Smooth muscle cell (in vitro differentiated cells): ENCODE measurements at regions not wholly inside any gene's neighbourhood (a gene's known extent, or its start where the extent isn't known, plus 50 kb on each side); places are given as distances from the start of the nearest gene placed in this dataset.

Source experiments
- DNase-seq: peaks from one replicate; lab custom pipeline; 2025; ENCODE audit not compliant: unreplicated experiment; lab: John Stamatoyannopoulos, UW
- H2AFZ ChIP-seq: fragments of 200-600 bp; sonication (generic); 2 replicates; pipeline ENCODE4 v1.6.0; 2016; ENCODE audit warnings: antibody characterized with exemption, low read depth, mild to moderate bottlenecking
- H3F3A ChIP-seq: fragments of 200-600 bp; sonication (generic); 2 replicates; pipeline ENCODE4 v1.6.0; 2017; ENCODE audit warnings: antibody characterized with exemption, low read depth
- H3K27ac ChIP-seq: fragments of 200-600 bp; sonication (generic); 2 replicates; pipeline ENCODE4 v1.5.1; 2016; ENCODE audit warnings: low read depth, mild to moderate bottlenecking
- H3K27me3 ChIP-seq: fragments of 200-600 bp; sonication (generic); 2 replicates; pipeline ENCODE4 v1.6.1; 2016; ENCODE audit warnings: low read depth, mild to moderate bottlenecking
- H3K36me3 ChIP-seq: fragments of 200-600 bp; sonication (generic); 2 replicates; pipeline ENCODE4 v1.5.1; 2016; ENCODE audit warnings: low read depth
- H3K4me1 ChIP-seq: fragments of 200-600 bp; sonication (generic); 2 replicates; pipeline ENCODE4 v1.5.1; 2016; ENCODE audit warnings: low read depth
- H3K4me2 ChIP-seq: fragments of 200-600 bp; sonication (generic); 2 replicates; pipeline ENCODE4 v1.6.0; 2016; ENCODE audit warnings: mild to moderate bottlenecking
- H3K4me3 ChIP-seq: fragments of 200-600 bp; sonication (generic); 2 replicates; pipeline ENCODE4 v1.5.1; 2016; ENCODE audit warnings: mild to moderate bottlenecking
- H3K79me2 ChIP-seq: fragments of 200-600 bp; sonication (generic); 2 replicates; pipeline ENCODE4 v1.6.0; 2016; ENCODE audit warnings: low read depth, mild to moderate bottlenecking
- H3K9ac ChIP-seq: fragments of 200-600 bp; sonication (generic); 2 replicates; pipeline ENCODE4 v1.6.0; 2016; ENCODE audit warnings: low read depth
- H3K9me3 ChIP-seq: fragments of 200-600 bp; sonication (generic); replicated peaks from 2 replicates; pipeline ENCODE4 v1.5.1; 2016; ENCODE audit warnings: low read depth
- H4K20me1 ChIP-seq: fragments of 200-600 bp; sonication (generic); 2 replicates; pipeline ENCODE4 v1.6.0; 2016; ENCODE audit warnings: low read depth
- WGBS: methylation state at CpG from one replicate; pipeline ENCODE4 v1.1.7; 2016; ENCODE audit warnings: low lambda C conversion rate; 5-methylcytosine and 5-hydroxymethylcytosine counted together
- TF ChIP-seq, protein P1 (sequence below): fragments of 200-600 bp; sonication (generic); IDR thresholded peaks from 2 replicates; pipeline ENCODE4 v1.5.1; 2017; ENCODE audit warnings: borderline replicate concordance, mild to moderate bottlenecking, antibody characterized with exemption; ENCODE audit not compliant: insufficient read depth, poor library complexity, severe bottlenecking

DNA sequence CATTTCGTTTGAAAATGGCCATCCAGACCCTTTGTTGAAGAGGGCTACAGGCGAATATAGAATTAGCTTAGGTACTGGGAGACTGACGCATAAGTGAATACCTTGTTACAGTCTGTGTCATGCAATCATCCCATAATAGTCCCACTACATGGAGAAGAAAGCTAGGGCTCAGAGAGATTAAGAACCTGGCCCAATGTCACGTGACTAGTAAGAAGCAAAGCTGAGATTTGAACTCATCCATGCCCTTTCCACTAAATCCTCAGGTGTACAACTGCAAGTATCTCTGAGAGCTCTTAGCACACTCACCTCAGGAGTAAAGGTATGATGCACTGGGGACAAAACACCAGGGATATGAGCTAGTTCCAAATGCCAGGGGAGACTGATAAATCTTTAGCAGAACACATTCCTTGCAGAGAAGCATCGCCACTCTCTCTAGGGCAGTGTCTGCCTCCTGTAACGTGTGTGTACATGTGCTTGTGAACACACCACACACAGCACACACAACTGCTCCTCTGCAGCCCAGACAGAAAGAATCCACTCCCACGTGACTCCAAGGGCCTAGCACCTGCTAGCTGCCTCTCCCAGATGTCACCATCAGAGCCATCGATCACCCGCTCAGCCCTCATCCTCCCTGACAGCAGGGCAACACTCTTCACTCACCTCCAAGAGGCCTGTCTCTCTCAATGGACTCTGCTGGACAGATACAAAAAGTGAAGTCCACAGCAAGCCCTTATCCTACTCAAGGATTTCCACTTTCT is 402.8 kb downstream of the NXPE2 start:
- Histone ChIP-seq H3K9ac (no peak overlapping the region), H3K9me3 (no peaks in the 10 kb centered on the region), H3K4me2 (no peak overlapping the region), H3K36me3 (no peaks in the 10 kb centered on the region), H3K27me3 (peaks cover 67% of the 10 kb centered on the region), H2AFZ (no peak overlapping the region), H3K4me3 (no peak overlapping the region), H3F3A (no peaks in the 10 kb centered on the region), H3K27ac (no peak overlapping the region), H3K4me1 (no peaks in the 10 kb centered on the region), H4K20me1 (no peaks in the 10 kb centered on the region), H3K79me2 (no peaks in the 10 kb centered on the region)
- TF ChIP-seq, protein P1, sequence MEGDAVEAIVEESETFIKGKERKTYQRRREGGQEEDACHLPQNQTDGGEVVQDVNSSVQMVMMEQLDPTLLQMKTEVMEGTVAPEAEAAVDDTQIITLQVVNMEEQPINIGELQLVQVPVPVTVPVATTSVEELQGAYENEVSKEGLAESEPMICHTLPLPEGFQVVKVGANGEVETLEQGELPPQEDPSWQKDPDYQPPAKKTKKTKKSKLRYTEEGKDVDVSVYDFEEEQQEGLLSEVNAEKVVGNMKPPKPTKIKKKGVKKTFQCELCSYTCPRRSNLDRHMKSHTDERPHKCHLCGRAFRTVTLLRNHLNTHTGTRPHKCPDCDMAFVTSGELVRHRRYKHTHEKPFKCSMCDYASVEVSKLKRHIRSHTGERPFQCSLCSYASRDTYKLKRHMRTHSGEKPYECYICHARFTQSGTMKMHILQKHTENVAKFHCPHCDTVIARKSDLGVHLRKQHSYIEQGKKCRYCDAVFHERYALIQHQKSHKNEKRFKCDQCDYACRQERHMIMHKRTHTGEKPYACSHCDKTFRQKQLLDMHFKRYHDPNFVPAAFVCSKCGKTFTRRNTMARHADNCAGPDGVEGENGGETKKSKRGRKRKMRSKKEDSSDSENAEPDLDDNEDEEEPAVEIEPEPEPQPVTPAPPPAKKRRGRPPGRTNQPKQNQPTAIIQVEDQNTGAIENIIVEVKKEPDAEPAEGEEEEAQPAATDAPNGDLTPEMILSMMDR, result no peak
- WGBS, result 87% methylated on average over 8 of the region's 9 CpGs
- DNase-seq, result no peak

DNA sequence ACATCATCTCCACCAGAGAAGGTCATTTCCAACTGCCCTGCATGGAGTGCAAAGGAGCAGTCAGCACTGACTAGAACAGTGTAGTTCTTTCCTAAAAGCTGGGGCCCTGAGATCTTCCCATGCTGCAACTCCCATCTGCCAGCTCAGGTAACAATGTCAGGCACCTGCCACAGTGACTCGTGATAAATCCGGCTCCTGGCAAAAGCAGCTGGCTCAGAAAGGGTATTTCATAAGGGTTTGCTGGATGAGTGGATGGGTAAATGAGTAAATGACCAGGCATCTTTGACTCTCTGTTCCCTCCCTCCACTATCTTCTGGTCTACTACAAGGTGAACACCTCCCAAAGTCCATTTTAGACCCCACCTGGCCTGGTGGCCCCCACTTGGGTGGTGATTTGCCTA is 403.6 kb downstream of the NXPE2 start:
- Histone ChIP-seq H4K20me1 (no peaks in the 10 kb centered on the region), H3F3A (no peaks in the 10 kb centered on the region), H3K36me3 (no peaks in the 10 kb centered on the region), H2AFZ (no peak overlapping the region), H3K27ac (no peak overlapping the region), H3K4me1 (no peaks in the 10 kb centered on the region), H3K4me2 (no peak overlapping the region), H3K4me3 (no peak overlapping the region), H3K9me3 (no peaks in the 10 kb centered on the region), H3K27me3 (peaks cover 59% of the 10 kb centered on the region), H3K9ac (no peak overlapping the region), H3K79me2 (no peaks in the 10 kb centered on the region)
- WGBS, result 93% methylated on average over 2 of the region's 2 CpGs
- TF ChIP-seq, protein P1, result no peak
- DNase-seq, result no peak

DNA sequence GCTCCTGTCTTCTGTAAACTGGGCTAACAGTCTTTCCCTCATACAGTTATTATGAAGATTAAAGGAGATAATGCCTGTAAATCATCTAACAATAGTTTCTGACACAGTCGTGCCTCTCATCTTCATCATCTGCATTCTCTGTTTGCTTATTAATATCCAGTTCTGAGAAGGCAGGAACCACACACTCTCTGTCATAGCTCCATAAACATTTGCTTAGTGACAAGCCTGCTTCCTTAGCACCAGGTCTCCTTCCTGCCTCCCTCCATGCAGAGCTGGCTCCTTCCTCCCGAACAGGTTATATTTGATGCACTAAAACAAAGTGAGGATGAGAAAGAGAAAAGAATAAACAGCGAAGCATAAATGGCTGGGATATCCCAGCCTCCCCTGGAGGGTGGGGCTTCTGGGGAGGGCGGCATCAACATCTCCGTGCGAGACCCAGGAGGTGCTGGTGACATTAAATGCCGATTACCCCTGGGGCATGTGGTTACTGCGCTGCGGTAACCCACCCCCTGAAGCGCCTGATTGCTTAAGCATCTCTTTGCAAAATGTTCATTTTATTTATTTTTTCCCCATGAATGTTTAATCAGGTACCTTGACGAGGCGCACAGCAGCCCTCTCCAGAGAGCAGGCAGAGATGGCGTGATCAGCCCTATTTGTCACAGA is 404.9 kb downstream of the NXPE2 start:
- Histone ChIP-seq H3F3A (no peaks in the 10 kb centered on the region), H4K20me1 (no peaks in the 10 kb centered on the region), H3K9me3 (no peaks in the 10 kb centered on the region), H3K79me2 (no peaks in the 10 kb centered on the region), H3K9ac (no peak overlapping the region), H3K27ac (no peak overlapping the region), H3K4me3 (no peak overlapping the region), H3K27me3 (peaks cover 54% of the 10 kb centered on the region), H3K4me2 (no peak overlapping the region), H3K4me1 (no peaks in the 10 kb centered on the region), H2AFZ (no peak overlapping the region), H3K36me3 (no peaks in the 10 kb centered on the region)
- WGBS, result 88% methylated on average over 13 of the region's 13 CpGs
- no peak for DNase-seq
- TF ChIP-seq, protein P1, result no peak
